ENCODE measurements at regions not wholly inside any gene's neighbourhood (a gene's known extent, or its start where the extent isn't known, plus 50 kb on each side); places are given as distances from the start of the nearest gene placed in this dataset.
A peak's percentile ranks its signal among the peaks of the same experiment; 100 is the strongest.

- TF ChIP-seq CEBPB (IDR thresholded peaks at IDR 0.05), result no peak
- TF ChIP-seq RAD21 (IDR thresholded peaks at IDR 0.05; ENCODE audit: low read depth), result no peak
- TF ChIP-seq NFIC (IDR thresholded peaks at IDR 0.05), result no peak
- TF ChIP-seq USF1 (IDR thresholded peaks at IDR 0.05), result no peak
- no peak for TF ChIP-seq TEAD4 (IDR thresholded peaks at IDR 0.05)
- no peak for TF ChIP-seq EP300 (IDR thresholded peaks at IDR 0.05; ENCODE audit: borderline replicate concordance)
- TF ChIP-seq REST (IDR thresholded peaks at IDR 0.05; ENCODE audit: low read depth), result no peak
Measured at GRCh38 chr6:85856235-85856634, 213.5 kb upstream of the SYNCRIP start.

- TF ChIP-seq FOXM1 (IDR thresholded peaks at IDR 0.05; ENCODE audit: borderline replicate concordance, low read depth) (no peak), REST (IDR thresholded peaks at IDR 0.05; ENCODE audit: low read depth) (no peak), EP300 (IDR thresholded peaks at IDR 0.05; ENCODE audit: borderline replicate concordance) (no peak), TEAD4 (IDR thresholded peaks at IDR 0.05) (no peak), CREB1 (IDR thresholded peaks at IDR 0.05; ENCODE audit: low read depth) (no peak), USF1 (IDR thresholded peaks at IDR 0.05) (no peak), RAD21 (IDR thresholded peaks at IDR 0.05; ENCODE audit: low read depth) (no peak), MAX (IDR thresholded peaks at IDR 0.05) (no peak), NFIC (IDR thresholded peaks at IDR 0.05) (no peak)
Measured at GRCh38 chr6:85828973-85829372, 186.3 kb upstream of the SYNCRIP start.

- TF ChIP-seq EP300 (IDR thresholded peaks at IDR 0.05; ENCODE audit: borderline replicate concordance) (no peak), TEAD4 (IDR thresholded peaks at IDR 0.05) (no peak), YY1 (IDR thresholded peaks at IDR 0.05; ENCODE audit: low read depth) (no peak), EGR1 (IDR thresholded peaks at IDR 0.05) (no peak)
Measured at GRCh38 chr6:85826997-85827396, 184.3 kb upstream of the SYNCRIP start.

- TF ChIP-seq EP300 (IDR thresholded peaks at IDR 0.05; ENCODE audit: borderline replicate concordance), result no peak
- no peak for TF ChIP-seq CREB1 (IDR thresholded peaks at IDR 0.05; ENCODE audit: low read depth)
- peak; percentile 33; the same call in 1 of the 2 replicates for TF ChIP-seq RAD21 (IDR thresholded peaks at IDR 0.05; ENCODE audit: low read depth)
Measured at GRCh38 chr6:85824329-85824728, 181.6 kb upstream of the SYNCRIP start.

- TF ChIP-seq CEBPB (IDR thresholded peaks at IDR 0.05), result no peak
- no peak for TF ChIP-seq TCF12 (IDR thresholded peaks at IDR 0.05; ENCODE audit: low read depth)
- TF ChIP-seq TAF1 (IDR thresholded peaks at IDR 0.05; ENCODE audit: low read depth), result no peak
- no peak for TF ChIP-seq YY1 (IDR thresholded peaks at IDR 0.05; ENCODE audit: low read depth)
- no peak for TF ChIP-seq NFIC (IDR thresholded peaks at IDR 0.05)
- TF ChIP-seq EP300 (IDR thresholded peaks at IDR 0.05; ENCODE audit: borderline replicate concordance), result no peak
- TF ChIP-seq ZBTB7A (IDR thresholded peaks at IDR 0.05; ENCODE audit: low read depth), result no peak
- no peak for TF ChIP-seq EGR1 (IDR thresholded peaks at IDR 0.05)
- no peak for TF ChIP-seq MAX (IDR thresholded peaks at IDR 0.05)
Measured at GRCh38 chr6:85810558-85810957, 167.9 kb upstream of the SYNCRIP start.

GRCh38 chr6:85803721-85804120 lies 161.0 kb upstream of the SYNCRIP start:
- TF ChIP-seq USF1 (IDR thresholded peaks at IDR 0.05), result no peak
- no peak for TF ChIP-seq CREB1 (IDR thresholded peaks at IDR 0.05; ENCODE audit: low read depth)
- no peak for TF ChIP-seq FOXM1 (IDR thresholded peaks at IDR 0.05; ENCODE audit: borderline replicate concordance, low read depth)
- TF ChIP-seq TAF1 (IDR thresholded peaks at IDR 0.05; ENCODE audit: low read depth), result no peak
- no peak for TF ChIP-seq EP300 (IDR thresholded peaks at IDR 0.05; ENCODE audit: borderline replicate concordance)

- TF ChIP-seq ZBTB7A (IDR thresholded peaks at IDR 0.05; ENCODE audit: low read depth) (no peak), TAF1 (IDR thresholded peaks at IDR 0.05; ENCODE audit: low read depth) (no peak), EP300 (IDR thresholded peaks at IDR 0.05; ENCODE audit: borderline replicate concordance) (no peak), NFIC (IDR thresholded peaks at IDR 0.05) (no peak), TEAD4 (IDR thresholded peaks at IDR 0.05) (no peak), USF1 (IDR thresholded peaks at IDR 0.05) (no peak), FOXM1 (IDR thresholded peaks at IDR 0.05; ENCODE audit: borderline replicate concordance, low read depth) (no peak), CEBPB (IDR thresholded peaks at IDR 0.05) (no peak), YY1 (IDR thresholded peaks at IDR 0.05; ENCODE audit: low read depth) (no peak), MAX (IDR thresholded peaks at IDR 0.05) (no peak), REST (IDR thresholded peaks at IDR 0.05; ENCODE audit: low read depth) (no peak), EGR1 (IDR thresholded peaks at IDR 0.05) (no peak), TCF12 (IDR thresholded peaks at IDR 0.05; ENCODE audit: low read depth) (no peak), CREB1 (IDR thresholded peaks at IDR 0.05; ENCODE audit: low read depth) (no peak), RAD21 (IDR thresholded peaks at IDR 0.05; ENCODE audit: low read depth) (no peak)
Measured at GRCh38 chr6:85802162-85802561, 159.5 kb upstream of the SYNCRIP start.
